ENCODE measurements at regions not wholly inside any gene's neighbourhood (a gene's known extent, or its start where the extent isn't known, plus 50 kb on each side); places are given as distances from the start of the nearest gene placed in this dataset.
"Not testable (repeated sequence)": the region's sequence is repeated elsewhere in the genome, so short reads cannot be mapped to it uniquely, and the experiment has no call there.

- Histone ChIP-seq H3K9me3 (no peaks in the 10 kb centered on the region), H3K27me3 (no peaks in the 10 kb centered on the region), H3K4me1 (peaks cover 0 to 6% (median 0%) of the 10 kb centered on the region in 4 donors), H3K4me3 (no peak overlapping the region), H3K27ac (no peak overlapping the region), H3K36me3 (no peaks in the 10 kb centered on the region)
- TF ChIP-seq POLR2A (IDR thresholded peaks at IDR 0.05): no peak
- TF ChIP-seq CTCF (IDR thresholded peaks at IDR 0.05): no peak
- no peak for TF ChIP-seq EP300 (IDR thresholded peaks at IDR 0.05)
- WGBS, 2 donors: 90 to 93% methylated on average over 5 of the region's 5 CpGs
- DNase-seq (ENCODE audit: low spot score in 2 of 2): no peak
These were observed 52.0 kb upstream of the LRIG1 start for GRCh38 chr3:66552846-66553245.

DNA sequence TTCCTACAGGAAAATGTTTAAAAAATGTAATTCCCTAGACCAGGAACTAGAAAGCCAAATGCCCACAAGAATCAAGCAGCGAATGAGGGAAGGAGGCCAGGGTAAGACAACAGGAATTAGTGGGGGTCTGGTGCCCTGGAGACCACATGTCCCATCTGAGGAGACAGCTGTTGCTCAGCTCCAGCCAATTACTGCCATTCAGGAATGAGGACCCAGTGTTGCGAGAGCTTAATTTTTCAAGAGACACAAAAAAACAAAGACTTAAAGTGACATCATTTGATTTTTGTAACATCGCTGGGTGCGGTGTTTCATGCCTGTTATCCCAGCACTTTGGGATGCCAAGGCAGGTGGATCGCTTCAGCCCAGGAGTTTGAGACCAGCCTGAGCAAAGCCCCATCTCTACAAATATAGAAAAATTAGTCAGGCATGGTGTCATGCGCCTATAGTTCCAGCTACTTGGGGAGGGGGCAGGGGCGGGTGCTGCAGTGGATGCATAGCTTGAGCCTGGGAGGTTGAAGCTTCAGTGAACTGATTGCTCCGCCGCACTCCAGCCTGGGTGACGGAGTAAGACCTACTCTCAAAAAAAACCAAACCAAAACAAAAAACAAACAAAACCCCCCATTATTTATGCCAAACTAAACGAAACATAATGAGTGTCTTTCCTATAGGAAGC lies 52.8 kb upstream of the LRIG1 start:
- 80 to 83% methylated on average over 11 of the region's 11 CpGs for WGBS, 2 donors
- TF ChIP-seq EP300 (IDR thresholded peaks at IDR 0.05) (no peak), POLR2A (IDR thresholded peaks at IDR 0.05) (no peak), CTCF (IDR thresholded peaks at IDR 0.05) (no peak)
- Histone ChIP-seq H3K27me3 (no peaks in the 10 kb centered on the region), H3K36me3 (no peaks in the 10 kb centered on the region), H3K4me3 (no peak overlapping the region), H3K9me3 (no peaks in the 10 kb centered on the region), H3K27ac (no peak overlapping the region), H3K4me1 (peaks cover 0 to 6% (median 0%) of the 10 kb centered on the region in 4 donors)
- DNase-seq (ENCODE audit: low spot score in 2 of 2): no peak

DNA sequence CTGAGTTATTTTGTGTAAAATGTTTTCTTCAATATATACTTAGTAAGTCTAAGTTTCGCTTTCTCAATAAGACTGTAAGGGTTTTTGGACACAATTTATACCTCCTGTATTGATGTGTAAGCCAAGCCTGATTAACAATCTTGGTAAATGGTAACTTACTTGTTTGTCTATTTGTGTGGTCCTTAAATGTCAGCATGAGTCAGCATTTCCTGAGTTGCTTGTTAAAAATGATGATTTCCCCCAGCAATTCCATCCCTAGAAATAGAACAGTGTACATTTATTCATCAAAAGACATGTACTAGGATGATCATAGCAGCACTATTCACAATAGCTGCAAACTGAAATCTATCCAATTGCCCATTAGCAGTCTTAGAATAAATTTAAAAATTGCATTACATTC lies 53.4 kb upstream of the LRIG1 start:
- 83 to 89% methylated on average over 1 of the region's 1 CpG for WGBS, 2 donors
- H3K36me3 ChIP-seq: no peaks in the 10 kb centered on the region
- no peak for TF ChIP-seq EP300 (IDR thresholded peaks at IDR 0.05)
- TF ChIP-seq CTCF (IDR thresholded peaks at IDR 0.05): no peak
- TF ChIP-seq POLR2A (IDR thresholded peaks at IDR 0.05): no peak
- no peaks in the 10 kb centered on the region for H3K27me3 ChIP-seq
- no peaks in the 10 kb centered on the region for H3K9me3 ChIP-seq
- H3K4me1 ChIP-seq: peaks cover 0 to 6% (median 0%) of the 10 kb centered on the region in 4 donors
- no peak overlapping the region for H3K27ac ChIP-seq
- H3K4me3 ChIP-seq: no peak overlapping the region
- no peak for DNase-seq (ENCODE audit: low spot score in 2 of 2)

GRCh38 chr3:66555214-66555844 lies 54.5 kb upstream of the LRIG1 start:
- H3K4me1 ChIP-seq: peaks cover 0 to 6% (median 0%) of the 10 kb centered on the region in 4 donors
- H3K27me3 ChIP-seq: no peaks in the 10 kb centered on the region
- H3K36me3 ChIP-seq: no peaks in the 10 kb centered on the region
- H3K9me3 ChIP-seq: peaks cover 0 to 5% (median 0%) of the 10 kb centered on the region in 4 donors
- H3K27ac ChIP-seq: no peak overlapping the region
- 53 to 64% methylated on average over 4 of the region's 4 CpGs for whole genome bisulfite sequencing, 2 donors
- TF ChIP-seq EP300 (IDR thresholded peaks at IDR 0.05) (no peak), CTCF (IDR thresholded peaks at IDR 0.05) (no peak), POLR2A (IDR thresholded peaks at IDR 0.05) (no peak)
- H3K4me3 ChIP-seq: no peak overlapping the region
- DNase-seq (ENCODE audit: low spot score in 2 of 2): no peak

DNA sequence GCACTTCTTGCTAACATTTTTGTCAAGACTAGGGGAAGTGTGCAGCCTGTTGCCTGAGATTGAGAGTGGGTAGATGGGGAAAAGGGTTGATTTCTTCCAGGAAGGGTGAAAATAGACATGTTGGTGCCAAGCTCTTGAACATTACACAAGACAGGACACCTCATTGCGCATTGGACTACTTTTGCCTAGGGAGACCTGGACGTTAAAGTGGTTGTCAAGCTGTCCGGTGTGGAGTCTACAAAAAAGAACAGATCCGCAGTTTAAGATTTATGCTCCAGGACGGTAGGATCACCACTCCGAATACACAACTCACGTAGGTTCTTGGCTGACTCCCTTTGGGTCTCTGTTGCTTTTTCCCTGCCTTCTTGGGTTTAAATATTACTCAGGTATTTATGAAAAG lies 56.3 kb upstream of the LRIG1 start:
- 91 to 93% methylated on average over 7 of the region's 7 CpGs for WGBS, 2 donors
- Histone ChIP-seq H3K27me3 (no peaks in the 10 kb centered on the region), H3K36me3 (no peaks in the 10 kb centered on the region), H3K27ac (no peak overlapping the region), H3K4me1 (peaks cover 0 to 6% (median 0%) of the 10 kb centered on the region in 4 donors), H3K4me3 (no peak overlapping the region), H3K9me3 (peaks cover 0 to 5% (median 0%) of the 10 kb centered on the region in 4 donors)
- TF ChIP-seq POLR2A (IDR thresholded peaks at IDR 0.05): no peak
- no peak for TF ChIP-seq CTCF (IDR thresholded peaks at IDR 0.05)
- no peak for TF ChIP-seq EP300 (IDR thresholded peaks at IDR 0.05)
- no peak for DNase-seq (ENCODE audit: low spot score in 2 of 2)

GRCh38 chr3:66559924-66560323 lies 59.1 kb upstream of the LRIG1 start:
- DNase-seq (ENCODE audit: low spot score in 2 of 2); H3K36me3 ChIP-seq; H3K27ac ChIP-seq; H3K4me1 ChIP-seq; H3K4me3 ChIP-seq; H3K27me3 ChIP-seq; H3K9me3 ChIP-seq: not testable (repeated sequence)
- 91 to 93% methylated on average over 4 of the region's 4 CpGs for WGBS, 2 donors
